ENCODE measurements at regions not wholly inside any gene's neighbourhood (a gene's known extent, or its start where the extent isn't known, plus 50 kb on each side); places are given as distances from the start of the nearest gene placed in this dataset.
"Not testable (repeated sequence)": the region's sequence is repeated elsewhere in the genome, so short reads cannot be mapped to it uniquely, and the experiment has no call there.

DNA sequence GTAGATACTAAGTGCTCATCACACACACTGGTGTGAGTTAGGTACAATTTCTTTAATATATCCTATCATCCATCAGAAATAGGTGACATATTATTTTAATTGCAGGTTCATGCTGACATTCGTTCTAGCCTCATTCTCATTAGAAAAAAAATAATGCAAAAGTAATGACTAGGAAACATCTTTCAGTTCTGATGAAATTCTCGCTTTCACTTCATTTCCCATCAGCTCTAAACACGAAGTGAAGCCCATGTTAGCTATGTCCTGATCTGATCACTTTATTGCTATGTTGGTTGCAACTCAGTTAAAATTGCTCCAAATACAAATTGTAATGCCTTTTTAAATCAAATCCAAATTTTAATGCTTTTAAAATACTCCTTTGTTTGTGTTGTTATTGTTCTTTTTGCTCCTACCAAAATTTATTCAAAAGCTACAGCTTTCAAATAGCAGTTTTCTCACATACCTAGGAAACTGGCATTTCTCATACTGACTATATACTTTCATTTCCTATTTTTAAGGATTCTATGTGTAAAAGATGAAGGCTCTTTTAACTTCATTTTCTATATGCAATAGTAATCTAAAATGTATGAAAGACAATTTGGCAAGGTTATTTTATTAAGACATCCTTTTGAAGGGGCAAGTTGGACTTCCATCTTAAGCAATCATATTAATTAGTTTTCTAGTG, 1237.8 kb upstream of the ACO1 start:
- DNase-seq (ENCODE audit: low read depth, low spot score), result no peak

DNA sequence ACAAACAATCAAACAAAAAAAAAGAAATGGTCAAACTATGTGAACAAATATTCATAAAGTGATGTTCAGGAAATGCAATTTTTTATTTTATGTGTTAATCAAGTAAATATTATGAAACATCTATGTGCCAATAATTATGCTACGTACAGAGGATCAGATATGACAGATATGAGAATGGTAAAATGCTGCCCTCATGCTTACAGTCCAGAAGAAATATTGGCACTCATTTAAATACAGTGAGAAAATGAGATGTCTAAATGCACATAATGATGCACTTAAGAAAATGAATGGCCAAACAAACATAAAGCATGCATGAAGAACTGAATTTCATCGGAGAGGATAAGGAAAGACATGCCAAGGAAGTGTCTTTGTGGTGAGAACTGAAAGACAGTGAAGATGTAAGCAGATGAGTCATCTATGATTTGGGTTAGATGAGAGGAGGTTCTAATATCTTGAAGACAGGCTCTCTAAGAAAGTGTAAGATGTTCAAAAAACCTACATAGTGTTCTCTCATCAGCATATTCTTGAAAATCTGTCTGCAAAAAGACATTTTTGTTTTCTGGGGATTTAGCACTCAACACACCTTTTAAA, 1231.1 kb upstream of the ACO1 start:
- DNase-seq (ENCODE audit: low read depth, low spot score), result no peak

DNA sequence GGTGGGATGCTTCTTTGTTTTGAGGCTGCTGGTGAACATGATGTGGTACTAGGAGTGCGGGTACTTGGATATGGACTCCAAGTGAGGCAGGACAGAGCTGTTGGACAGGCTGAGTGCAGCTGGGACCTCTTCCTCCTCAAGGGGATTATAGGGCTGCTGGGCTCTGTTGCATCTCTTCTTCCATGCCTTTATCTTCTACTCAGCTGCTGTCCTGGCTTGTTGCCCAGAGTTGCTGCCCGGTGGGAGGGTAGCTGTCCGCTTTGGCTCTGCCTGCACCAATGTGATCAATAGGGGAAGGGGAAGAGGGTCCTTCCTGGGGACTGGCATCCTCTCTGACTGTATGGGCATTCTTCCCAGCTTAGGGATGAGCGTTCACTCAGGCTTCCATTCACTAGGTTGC, 1217.9 kb upstream of the ACO1 start:
- DNase-seq (ENCODE audit: low read depth, low spot score), result no peak

DNA sequence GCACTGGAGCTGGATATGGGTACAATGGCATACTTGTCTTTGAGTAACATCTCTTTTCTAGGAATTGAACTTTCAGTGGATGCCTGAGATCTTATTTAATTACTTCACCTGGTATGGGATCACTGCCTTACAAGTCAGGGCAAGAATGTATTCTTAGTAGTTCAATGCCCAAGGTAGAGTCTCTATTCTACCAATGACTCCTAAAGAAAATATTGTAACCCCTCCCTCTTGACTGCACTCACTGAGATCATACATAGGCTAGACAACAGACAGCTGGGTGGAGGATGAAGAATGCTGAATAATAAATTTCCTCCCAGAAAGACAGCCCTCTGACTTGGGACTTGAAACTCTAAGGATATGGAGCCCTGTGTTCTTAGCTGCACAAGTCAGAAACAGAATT, 1216.3 kb upstream of the ACO1 start:
- DNase-seq (ENCODE audit: low read depth, low spot score), result no peak

DNA sequence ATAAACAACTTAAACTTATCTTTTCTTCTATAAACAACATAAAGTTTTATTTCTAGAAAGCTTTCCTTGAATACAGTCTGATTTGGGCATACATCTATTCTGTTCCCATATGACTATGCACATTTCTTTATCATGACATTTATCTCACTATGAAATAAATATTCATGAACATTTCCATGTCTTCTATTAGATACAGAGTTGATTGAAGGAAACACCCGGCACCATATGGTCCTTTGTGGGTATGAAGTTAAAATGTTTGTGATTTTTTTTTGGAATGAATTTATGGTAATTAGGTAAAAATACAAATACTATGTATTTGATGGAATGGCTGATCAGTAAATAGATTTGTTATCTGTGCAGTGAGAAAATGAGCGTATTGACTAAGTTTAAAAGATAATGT, 1209.8 kb upstream of the ACO1 start:
- no peak for DNase-seq (ENCODE audit: low read depth, low spot score)

DNA sequence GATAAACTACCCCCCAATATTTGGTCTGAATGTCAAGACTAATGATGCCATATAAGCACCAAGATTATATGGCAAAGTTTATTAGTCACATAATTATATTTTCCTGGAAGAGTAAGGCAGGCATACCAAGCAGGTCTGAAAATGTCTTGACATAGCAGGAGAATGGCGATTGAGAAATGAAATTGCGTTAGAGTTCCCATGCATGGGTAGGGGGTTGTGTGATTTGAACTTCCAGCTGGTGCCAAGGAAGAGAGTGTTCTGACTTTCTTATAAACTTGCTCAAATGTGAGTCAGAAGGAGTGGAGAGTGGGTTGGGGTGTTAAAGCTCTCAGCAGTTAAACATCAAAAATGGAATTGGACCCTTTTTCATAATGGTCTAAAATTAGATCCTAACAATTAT, 1200.6 kb upstream of the ACO1 start:
- no peak for DNase-seq (ENCODE audit: low read depth, low spot score)

DNA sequence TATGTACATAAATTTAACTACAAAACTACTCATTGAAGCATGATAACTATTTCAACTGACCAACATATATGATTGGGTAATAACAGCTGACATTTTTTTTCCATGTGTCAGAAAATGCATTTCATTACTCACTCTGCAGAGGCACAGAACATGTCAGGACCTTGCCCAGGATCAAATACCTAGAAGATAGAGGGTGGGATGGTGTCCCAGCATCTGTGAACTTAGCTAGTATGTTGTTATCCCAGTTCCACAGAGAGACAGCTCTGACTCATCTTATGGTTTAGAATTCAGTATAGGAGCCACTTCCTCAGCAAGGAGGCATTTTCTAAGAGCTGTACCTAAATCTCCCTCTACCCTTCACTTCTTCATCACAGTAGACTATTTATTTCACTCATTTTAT, 1198.6 kb upstream of the ACO1 start:
- no peak for DNase-seq (ENCODE audit: low read depth, low spot score)

DNA sequence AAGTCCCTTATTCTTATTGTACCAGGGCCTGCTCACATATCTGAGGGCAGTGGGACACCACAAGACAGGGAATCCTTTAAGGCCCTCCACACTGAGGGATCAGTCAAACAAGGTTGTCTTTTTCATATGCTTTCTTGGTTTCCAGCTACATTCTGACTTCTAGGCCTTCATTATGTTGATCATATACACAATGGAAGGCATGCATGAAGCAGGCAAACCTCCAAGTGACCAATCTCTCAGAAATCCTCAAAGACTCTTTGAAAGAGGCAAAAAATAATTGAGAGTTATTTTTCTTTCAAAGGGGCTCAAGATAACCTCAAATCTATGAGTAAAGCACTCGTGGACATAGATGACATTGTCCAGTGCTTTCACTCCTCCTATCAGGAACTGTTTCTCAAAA, 1195.9 kb upstream of the ACO1 start:
- no peak for DNase-seq (ENCODE audit: low read depth, low spot score)

DNA sequence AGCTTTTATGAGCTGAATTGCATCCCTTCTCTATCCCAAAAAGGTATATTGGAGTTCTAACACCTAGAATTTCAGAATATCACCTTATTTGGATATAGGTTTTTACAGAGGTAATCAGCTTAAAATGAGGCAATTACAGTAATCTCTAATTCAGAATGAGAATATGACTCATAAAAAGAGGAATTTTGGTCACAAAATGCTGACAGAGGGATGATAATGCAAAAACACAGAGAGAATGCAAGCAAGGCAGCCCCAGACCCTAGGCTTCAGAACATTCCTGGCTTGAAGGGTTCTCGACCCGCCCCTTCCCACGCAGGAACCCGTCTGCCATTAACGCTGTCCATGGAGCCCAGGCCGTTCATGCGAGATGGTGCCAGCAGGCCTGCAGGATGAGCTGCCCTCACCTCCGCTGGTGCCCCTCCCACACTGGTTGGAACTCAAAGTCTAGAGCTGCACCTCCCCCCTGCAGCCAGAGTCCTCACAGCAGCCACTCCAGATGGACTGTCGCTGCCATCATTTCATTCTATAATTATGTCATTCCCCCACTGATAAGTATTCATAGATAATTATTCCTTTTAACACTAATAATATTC, 1173.4 kb upstream of the ACO1 start:
- DNase-seq (ENCODE audit: low read depth, low spot score), result no peak

DNA sequence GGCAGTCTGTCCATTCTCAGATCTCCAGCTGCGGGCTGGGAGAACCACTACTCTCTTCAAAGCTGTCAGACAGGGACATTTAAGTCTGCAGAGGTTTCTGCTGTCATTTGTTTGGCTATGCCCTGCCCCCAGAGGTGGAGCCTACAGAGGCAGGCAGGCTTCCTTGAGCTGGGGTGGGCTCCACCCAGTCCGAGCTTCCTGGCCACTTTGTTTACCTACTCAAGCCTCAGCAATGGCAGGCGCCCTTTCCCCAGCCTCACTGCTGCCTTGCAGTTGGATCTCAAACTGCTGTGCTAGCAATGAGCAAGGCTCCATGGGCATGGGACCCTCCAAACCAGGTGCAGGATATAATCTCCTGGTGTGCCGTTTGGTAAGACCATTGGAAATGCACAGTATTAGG, 1154.5 kb upstream of the ACO1 start:
- not testable (repeated sequence) for DNase-seq (ENCODE audit: low read depth, low spot score)

DNA sequence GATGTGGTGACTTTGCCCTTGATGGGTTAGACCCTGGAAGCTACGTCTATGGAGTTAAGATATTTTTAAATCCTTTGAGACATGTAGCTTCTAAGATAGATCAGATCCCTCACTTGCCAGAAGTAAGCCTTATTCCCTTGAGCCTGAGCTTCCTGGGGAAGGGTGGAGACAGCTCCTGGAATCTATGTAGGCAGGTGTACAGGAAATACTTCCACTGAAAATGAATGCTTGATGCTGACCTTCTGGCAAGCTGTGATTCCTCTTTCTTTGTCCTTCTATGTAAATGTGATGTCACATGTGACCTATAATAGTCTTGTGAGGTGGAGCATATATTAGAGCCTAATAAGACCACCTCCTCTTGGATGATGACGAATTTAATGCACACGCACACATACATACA, 1152.0 kb upstream of the ACO1 start:
- DNase-seq (ENCODE audit: low read depth, low spot score), result no peak

DNA sequence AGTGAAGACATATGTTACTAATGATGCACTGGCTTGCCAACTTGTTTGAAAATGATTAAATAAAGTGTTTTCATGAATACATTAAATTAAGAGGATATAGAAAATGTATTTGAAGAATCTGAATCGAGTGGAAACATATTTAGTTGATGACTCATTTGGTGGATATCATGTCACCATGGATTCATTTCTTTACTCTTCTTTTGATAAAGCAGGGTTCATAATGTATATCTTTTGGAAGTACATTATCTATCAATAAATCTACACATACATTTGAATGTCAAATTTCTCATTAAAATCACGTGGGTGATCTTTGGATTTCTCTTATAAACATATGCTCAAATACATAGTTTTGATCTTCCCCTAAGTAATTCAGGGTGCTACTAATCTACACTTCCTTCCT, 1148.1 kb upstream of the ACO1 start:
- DNase-seq (ENCODE audit: low read depth, low spot score), result no peak

DNA sequence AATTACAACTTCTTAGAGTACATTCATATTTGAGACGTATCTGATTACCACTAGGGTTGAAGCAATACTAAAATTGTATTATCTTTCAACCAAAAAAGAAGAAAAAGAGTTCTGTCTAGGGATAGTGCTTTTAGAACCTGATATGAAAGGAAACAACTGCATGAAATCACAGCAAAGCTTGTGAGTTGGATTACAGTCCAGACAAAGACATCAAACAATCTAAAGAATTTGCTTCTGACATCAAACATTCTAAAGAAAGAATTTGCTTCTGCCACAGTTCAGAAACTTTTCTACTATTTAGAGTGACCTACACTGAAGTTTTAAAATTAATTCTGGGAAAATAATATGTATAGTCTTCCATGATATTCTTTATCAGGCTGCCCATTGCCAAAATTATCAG, 1141.1 kb upstream of the ACO1 start:
- no peak for DNase-seq (ENCODE audit: low read depth, low spot score)

DNA sequence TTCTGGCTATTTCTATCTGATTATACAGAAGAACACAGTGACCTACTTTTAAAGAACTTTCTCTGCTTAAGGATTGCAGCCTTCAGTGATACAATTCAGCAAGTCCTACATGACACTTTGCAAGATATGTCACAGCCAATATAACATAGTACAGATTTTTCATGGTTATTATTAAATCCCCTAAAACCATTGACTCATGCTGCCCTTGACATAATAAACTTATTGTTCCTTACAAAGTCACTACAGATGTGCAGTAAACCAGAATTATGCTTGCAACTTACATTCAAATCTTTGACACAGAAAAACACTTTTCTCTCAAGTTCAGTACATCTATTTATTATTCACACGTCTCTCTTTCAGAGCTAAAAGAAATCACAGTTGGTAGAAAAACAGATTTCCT, 1136.3 kb upstream of the ACO1 start:
- no peak for DNase-seq (ENCODE audit: low read depth, low spot score)

DNA sequence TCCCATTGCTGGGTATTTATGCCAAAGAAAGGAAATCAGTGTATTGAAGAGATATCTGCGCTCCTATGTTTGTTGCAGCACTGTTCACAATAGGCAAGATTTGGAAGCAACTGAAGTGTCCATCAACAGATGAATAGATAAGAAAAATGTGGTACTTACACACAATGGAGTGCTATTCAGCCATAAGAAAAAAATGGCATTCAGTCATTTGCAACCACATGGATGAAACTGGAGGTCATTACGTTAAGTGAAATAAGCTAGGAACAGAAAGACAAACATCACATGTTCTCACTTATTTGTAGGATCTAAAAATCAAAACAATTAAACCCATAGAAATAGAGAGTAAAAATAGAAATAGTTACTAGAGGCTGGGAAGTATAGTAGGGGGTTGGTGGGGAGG, 1133.1 kb upstream of the ACO1 start:
- DNase-seq (ENCODE audit: low read depth, low spot score), result no peak

DNA sequence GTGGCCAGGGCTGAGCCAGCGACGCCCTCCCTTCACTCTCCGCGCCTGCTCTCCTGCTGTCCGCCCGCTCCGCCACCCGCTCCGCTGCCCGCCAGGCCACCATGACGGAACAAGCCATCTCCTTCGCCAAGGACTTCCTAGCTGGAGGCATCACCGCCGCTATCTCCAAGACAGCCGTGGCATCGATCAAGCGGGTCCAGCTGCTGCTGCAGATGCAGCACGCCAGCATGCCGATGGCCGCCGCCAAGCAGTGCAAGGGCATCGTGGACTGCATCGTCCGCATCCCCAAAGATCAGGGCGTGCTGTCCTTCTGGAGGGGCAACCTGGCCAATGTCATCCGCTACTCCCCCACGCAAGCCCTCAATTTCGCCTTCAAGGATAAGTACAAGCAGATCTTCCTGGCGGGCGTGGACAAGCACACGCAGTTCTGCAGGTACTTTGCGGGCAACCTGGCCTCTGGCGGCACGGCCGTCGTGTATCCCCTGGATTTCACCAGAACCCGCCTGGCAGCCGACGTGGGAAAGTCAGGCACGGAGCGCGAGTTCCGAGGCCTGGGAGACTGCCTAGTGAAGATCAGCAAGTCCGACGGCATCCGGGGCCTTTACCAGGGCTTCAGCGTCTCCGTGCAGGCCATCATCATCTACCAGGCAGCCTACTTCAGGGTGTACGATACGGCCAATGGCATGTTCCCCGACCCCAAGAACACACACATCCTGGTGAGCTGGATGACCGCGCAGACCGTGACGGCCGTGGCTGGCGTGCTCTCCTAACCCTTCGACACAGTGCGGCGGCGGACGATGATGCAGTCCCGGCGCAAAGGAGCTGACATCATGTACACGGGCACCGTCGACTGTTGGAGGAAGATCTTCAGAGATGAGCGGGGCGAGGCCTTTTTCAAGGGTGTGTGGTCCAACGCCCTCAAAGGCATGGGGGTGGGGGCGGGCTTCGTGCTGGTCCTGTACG, 1130.4 kb upstream of the ACO1 start:
- no peak for DNase-seq (ENCODE audit: low read depth, low spot score)

DNA sequence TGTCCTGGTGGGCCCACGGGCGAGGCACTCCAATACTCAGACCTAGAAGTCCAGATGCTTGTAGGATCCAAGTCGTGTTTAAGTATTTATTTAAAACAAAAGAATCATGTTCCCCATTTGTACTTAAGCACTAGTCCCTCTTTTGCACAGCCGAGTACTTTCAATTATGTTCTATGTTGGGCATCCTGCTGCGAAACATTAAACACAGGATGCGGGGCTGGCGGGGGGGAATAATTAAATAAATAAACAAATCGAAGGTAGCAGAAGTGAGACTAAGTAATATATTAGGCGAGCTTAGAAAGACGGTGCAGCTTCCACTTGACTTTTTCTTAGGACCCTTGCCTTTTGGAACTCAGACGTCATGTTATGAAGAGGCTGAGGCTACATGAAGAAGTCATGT, 1129.2 kb upstream of the ACO1 start:
- DNase-seq (ENCODE audit: low read depth, low spot score), result peak; percentile 1

DNA sequence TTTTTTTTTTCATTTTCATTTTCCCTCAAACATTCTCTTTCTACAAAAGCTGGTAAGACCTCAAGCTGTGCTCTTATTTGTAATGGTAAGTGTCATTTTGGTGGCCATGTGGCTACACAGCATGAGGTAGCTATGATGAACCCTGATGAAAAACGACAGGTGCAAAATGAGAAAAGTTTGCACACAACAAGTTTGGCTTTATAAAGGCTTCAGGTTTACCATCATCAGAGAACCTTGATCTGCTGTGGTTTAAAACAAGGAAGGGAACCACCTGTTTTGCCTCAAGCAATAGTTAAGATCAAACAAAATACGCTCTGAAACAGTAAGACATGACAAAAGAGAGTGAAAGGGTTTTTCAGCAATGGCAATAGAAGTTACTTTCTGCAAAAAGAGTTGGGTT, 1124.6 kb upstream of the ACO1 start:
- DNase-seq (ENCODE audit: low read depth, low spot score), result no peak

DNA sequence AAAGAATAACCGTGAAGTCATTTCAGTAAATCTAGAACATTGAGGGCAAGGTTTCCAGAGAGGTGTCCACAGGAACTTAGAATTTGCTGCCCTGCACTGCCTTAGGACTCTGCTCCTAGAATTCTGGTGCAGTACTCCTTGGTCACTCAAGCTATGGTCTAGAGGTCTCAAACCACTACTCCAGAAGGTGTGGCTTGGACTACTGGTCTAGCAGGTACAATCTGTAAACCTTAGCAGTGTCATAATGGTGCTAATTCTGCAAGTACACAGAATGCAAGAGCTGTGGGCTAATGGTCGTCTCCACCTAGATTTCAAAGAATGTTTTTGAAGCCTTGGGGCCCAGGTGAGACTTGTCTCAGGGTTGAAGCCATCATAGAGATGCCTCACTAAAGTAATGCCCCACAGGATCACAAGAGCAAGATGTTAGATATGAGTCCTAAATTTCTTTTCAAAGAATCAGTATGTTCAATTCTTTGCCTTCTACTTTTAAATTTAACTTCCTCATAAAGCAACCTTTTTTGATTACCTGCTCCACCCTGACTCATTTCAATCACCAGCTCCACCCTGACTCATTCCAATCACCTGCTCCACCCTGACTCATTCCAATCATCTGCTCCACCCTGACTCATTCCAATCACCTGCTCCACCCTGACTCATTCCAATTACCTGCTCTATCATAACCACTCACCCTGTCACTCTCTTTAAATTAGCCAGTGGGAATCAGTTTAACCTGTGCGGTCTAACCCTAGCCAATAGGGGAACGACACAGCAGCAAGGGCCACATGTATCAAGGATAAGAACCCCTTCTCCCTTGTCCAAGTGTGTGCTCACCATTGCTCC, 1111.8 kb upstream of the ACO1 start:
- DNase-seq (ENCODE audit: low read depth, low spot score), result no peak

DNA sequence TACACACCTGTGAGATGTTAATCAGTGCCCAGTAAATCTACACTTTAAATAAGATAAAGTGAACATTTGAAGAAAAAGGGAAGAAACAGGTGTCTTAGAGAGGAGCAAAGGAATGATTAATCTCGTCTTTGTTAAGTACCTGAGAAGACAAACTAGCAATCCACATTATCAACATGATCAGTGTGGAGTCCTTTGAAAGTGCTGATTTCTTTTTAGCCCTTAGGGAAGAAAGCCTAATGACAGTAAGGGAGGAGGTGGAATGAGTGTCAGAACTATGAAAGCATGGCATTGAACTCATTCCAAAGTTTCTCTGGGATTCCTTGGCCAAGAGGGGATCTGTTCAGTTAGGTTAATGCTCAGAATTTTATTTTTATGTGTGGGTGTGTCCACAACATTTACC, 1109.0 kb upstream of the ACO1 start:
- no peak for DNase-seq (ENCODE audit: low read depth, low spot score)

DNA sequence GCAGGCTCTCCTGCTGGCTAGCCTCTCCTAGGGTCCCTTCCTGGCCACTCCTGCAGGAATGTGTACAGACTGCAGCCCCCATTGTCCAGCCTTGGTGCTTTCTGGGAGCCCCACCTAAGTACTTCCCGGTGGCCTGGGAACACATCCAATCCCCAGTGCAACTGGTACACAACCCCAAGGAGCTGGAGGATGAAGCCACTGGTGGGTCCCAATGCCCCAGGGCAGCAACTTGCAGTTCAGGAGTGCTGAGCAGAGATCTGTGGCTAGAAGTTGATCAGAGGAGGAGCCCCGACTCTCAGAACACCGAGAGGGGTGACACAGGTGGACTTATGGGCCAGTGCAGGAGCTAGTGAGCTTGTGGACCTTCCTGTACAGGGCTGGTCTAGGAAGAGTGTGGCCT, 1093.7 kb upstream of the ACO1 start:
- no peak for DNase-seq (ENCODE audit: low read depth, low spot score)
